IPS-NIHi11 (cell line): ENCODE measurements at regions not wholly inside any gene's neighbourhood (a gene's known extent, or its start where the extent isn't known, plus 50 kb on each side); places are given as distances from the start of the nearest gene placed in this dataset.
A peak's percentile ranks its signal among the peaks of the same experiment; 100 is the strongest.
"Not testable (repeated sequence)": the region's sequence is repeated elsewhere in the genome, so short reads cannot be mapped to it uniquely, and the experiment has no call there.

Experiments
- DNase-seq: peaks from one replicate; pipeline ENCODE4 v3.0.0; 2012; ENCODE audit warnings: mixed read lengths, low spot score

DNA sequence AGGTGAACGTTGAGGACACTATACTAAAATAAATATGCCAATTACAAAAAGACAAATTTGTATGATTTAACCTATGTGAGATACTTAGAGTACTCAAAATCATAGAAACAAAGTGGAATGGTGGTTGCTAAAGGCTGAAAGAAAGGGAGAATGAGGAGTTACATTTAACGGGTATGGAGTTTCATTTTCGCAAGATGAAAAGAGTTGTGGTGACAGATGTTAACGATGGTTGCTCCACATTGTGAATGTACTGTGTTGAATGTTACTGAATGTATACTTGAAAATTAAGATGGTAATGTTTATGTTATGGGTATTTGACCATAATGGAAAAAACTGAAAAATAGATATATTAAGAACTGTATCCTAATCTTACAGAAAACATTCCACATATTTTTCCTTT, 51.3 kb upstream of the MOCS2 start:
- no peak for DNase-seq

- DNase-seq = no peak
Measured at GRCh38 chr5:53161876-53162275, 52.3 kb upstream of the MOCS2 start.

DNA sequence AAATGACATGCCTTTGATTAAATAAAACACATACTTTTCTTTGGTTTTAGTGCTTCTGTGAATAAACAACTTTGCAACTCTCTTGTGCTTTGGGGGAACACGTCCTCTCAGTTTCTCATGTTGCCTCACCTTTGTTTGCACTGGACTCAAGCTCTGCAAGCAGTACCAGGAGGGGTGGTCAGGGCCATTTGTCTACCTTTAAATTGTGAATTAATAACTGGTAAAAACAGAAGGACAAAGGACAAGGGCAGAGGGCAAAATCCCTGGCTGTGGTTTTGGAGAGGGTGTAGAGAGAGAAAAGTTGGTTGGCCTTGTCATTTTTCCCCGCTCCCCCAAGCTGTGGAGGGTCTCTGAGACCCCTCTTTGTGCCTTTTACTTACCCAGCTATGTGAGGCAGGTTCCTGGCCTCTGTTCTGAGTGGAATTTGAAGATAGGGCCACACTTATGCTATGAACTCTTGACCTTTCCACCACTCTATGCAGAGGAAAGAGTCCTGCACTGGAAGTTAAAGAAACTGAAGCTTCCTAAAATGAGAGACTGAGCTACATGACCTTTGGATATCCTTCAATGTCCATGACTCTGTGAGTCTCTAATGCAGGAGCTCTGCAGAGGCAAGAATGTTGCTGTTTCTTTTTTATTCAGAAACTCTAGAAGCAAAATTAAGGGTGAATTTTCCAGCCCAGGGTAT, 55.1 kb upstream of the MOCS2 start:
- no peak for DNase-seq

GRCh38 chr5:53165431-53166182, 56.0 kb upstream of the MOCS2 start:
- no peak for DNase-seq

GRCh38 chr5:53166183-53166495, 56.6 kb upstream of the MOCS2 start:
- DNase-seq = no peak

DNA sequence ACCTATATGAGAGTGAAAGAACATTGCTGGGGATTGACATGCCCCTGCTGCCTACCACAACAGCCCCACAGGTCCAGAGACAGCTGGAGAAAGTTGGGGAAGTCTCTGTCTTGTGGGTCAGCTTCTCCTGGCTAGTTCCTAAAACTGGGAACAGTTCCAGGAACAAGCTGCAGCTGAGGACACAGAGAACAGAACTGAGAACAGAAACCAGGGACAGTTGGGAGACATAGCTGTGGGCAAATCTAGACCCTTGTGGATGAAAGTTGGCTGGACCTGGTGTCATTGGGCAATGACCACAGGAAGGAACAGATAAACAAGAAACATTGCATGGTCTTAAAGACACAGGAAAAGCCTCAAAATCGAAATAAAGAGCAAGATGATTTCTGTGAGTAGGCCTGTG, 58.3 kb upstream of the MOCS2 start:
- no peak for DNase-seq

GRCh38 chr5:53169933-53170332, 60.4 kb upstream of the MOCS2 start:
- no peak for DNase-seq

- DNase-seq = peak; percentile 50
Measured at GRCh38 chr5:53170746-53171349, 61.3 kb upstream of the MOCS2 start.

DNA sequence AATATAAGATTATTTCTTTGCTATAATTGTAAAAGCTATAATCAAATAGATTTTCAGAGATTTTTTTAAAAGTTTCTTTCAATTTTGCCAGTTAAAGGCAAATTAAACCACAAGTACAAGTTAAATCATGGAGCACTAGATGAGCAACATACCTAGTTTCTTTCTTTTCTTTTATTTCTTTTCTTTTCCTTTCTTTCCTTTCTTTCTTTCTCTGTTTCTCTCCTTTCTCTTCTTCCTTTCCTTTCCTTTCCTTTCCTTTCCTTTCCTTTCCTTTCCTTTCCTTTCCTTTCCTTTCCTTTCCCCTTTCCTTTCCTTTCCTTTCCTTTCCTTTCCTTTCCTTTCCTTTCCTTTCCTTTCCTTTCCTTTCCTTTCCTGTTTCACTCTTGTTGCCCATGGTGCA, 62.5 kb upstream of the MOCS2 start:
- DNase-seq = not testable (repeated sequence)

GRCh38 chr5:53172630-53173029, 63.1 kb upstream of the MOCS2 start:
- DNase-seq = no peak

DNA sequence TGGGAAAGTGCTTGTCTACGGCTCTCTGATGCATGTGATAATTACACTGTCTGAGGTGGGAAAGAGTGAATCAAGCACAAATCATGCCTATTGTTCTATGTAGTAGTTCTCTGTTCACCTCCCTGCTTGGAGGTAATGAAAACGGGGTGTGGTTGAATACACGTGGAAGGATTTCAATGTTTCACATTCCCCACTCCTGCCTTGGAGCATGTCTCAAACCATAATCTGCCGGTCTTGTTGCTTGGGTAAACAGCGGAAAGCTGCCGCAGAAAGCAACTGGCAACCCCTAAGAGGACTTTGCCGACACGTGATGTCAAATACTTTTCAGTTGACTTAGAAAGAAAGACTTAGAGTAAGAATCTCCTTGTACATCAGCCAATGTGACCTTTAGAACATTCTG, 63.5 kb upstream of the MOCS2 start:
- DNase-seq = no peak

GRCh38 chr5:53178830-53179229, 69.3 kb upstream of the MOCS2 start:
- DNase-seq = no peak

DNA sequence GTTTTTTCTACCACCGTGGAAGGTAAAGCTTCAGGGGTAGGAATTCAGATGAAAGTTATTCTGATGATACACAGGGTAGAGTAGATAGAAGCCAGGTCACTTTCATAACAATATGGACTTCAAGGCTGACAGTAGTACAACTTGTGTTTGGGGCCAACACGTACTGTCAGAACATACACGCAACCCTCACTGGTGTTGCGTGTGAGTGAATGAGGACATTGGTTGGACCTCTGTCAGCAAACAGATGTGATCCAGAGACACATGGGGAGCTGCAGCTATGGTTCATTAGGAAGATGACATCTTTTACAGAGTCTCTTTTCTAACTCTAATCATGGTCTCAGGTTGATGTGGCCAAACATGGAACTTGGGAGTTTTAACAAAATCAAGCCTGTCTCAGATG, 70.1 kb upstream of the MOCS2 start:
- no peak for DNase-seq

DNA sequence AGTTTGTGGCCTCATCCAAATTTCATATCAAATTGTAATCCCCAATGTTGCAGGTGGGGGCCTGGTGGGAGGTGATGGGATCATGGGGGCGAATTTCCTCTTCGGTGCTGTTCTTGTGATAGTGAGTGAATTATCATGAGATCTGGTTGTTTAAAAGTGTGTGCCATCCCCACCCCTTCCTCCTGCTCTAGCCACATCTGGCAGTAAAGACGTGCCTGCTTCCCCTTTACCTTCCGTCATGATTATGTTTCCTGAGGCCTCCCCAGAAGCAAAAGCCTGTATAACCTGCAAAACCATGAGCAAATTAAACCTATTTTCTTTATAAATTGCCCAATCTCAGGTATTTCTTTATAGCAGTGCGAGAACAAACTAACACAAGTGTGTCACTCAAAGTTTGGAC, 71.0 kb upstream of the MOCS2 start:
- DNase-seq = no peak

DNA sequence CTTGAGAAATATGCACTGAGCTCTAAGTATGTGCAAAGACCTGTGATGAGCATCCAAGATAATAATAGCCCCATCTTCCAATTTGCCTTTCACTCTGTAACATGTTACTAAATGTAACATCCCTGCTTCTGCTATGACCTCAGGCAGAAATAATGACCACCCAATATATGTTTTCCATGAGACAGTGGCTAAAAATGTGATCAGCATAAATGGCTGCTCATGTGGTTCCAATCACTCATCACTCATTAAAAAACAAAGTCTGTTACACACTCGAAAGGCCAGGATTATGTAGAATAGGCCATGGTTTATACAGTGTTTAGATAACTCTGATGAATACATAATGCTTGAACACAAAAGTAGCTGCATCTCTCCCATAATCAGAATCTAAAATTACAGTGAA, 71.4 kb upstream of the MOCS2 start:
- no peak for DNase-seq

GRCh38 chr5:53183880-53184279, 74.3 kb upstream of the MOCS2 start:
- DNase-seq = no peak

DNA sequence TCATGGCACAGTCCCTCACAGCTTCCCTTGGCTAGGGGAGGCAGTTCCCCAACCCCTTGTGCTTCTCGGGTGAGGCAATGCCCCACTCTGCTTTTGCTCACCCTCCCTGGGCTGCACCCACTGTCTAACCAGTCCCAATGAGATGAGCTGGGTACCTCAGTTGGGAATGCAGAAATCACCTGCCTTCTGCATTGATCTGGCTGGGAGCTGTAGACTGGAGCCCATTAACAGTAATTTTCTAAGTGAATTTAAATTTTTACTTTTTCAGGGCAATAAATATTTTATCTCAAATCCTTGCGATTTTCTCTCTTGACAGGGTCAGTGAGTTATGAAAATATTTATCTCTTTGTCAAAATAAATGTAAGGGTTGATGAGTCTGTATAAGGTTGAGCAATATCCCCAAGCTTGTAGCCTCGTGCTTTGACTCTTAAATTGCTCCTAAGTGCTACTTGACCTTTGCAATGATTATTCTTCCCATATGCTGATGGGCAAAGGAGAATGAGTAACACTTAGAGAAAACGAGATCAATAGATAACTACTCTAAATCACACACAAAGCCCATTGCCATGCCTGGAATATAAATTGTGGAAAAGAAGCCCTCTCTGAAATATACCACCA, 82.1 kb upstream of the MOCS2 start:
- no peak for DNase-seq

- no peak for DNase-seq
Measured at GRCh38 chr5:53194086-53194485, 84.5 kb upstream of the MOCS2 start.

DNA sequence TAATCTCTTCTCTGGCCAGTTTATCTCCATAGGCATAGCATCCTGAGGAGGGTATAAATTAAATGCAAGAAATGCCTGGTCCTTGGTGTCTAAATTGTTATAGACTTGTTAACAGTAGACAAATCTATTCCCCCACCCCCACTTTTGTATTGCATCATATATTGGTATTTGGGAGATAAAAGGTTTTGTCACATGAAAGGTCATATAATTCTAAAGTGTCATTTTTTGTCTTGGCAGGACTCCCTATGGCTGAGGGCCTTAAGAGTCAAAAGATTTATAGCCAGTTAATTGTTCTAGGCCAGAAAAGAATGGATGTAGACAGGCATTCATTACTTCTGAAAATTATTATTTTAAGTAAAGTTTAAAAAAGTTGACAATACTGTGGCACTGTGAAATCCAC, 90.3 kb upstream of the MOCS2 start:
- DNase-seq = no peak

- DNase-seq = no peak
Measured at GRCh38 chr5:53200306-53200705, 90.7 kb upstream of the MOCS2 start.

- DNase-seq = no peak
Measured at GRCh38 chr5:53201746-53202145, 92.2 kb upstream of the MOCS2 start.

DNA sequence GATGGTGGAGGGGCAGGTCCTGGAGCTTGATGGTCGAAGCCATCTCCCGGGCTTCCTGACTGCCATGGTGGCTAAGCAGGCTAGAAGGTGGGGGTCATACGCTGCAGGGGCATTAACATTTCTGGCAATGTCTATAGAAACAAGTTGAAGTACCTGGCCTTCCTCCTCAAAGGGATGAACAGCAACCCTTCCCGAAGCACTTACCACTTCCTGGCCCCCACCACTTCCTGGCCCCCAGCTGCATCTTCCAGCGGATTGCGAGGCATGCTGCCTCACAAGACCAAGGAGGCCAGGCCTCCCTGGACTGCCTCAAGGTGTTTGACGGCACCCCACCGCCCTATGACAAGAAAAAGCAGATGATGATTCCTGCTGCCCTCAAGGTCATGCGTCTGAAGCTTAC, 97.0 kb upstream of the MOCS2 start:
- no peak for DNase-seq

DNA sequence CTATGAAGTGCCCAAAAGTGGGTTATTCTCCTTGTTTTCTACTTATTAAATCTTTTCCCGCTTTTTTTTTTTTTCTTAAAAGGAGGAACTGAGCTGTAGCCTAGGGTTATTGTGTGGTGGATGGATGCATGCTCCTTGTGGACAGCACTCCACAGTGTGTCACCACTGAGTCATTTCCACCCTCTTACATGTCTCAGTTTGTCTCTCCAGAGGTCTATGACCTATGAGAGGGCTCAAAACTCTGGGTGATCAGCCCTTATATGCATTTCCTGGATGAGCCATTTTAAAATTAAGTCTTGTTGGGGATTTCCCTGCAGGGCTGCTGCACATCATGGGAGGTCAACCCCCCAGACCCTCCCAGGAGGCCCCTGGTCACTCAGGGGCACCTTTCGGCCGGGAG, 102.2 kb upstream of the MOCS2 start:
- no peak for DNase-seq
